ENCODE measurements at regions not wholly inside any gene's neighbourhood (a gene's known extent, or its start where the extent isn't known, plus 50 kb on each side); places are given as distances from the start of the nearest gene placed in this dataset.

GRCh38 chr2:236941551-236941950, 144.1 kb upstream of the COPS8 start:
- no TSS peak for BruUV-seq (replicated peaks)
- intact Hi-C loops (cut with micrococcal nuclease) = no loop called here
- ATAC-seq = no peak
- 3% methylated on average over 4 of the region's 4 CpGs for WGBS (ENCODE audit: insufficient coverage, low coverage, missing lambda C conversion rate)
- ChIA-PET POLR2A (no interaction called here), CTCF (ENCODE audit: low intra/inter-chr PET ratio) (no interaction called here)
- Histone ChIP-seq H3K9ac (ENCODE audit: insufficient read depth in 1 of 2, low read depth in 2 of 2, low read length in 2 of 2) (no peak overlapping the region), H3K36me3 (ENCODE audit: control insufficient read depth, insufficient read depth, low read length) (no peaks in the 10 kb centered on the region), H3K9me3 (replicated peaks; ENCODE audit: control insufficient read depth, insufficient read depth, low read depth, low read length) (no peaks in the 10 kb centered on the region), H2AFZ (ENCODE audit: low read depth, low read length) (no peak overlapping the region), H3K4me2 (ENCODE audit: insufficient read depth, low read length) (no peak overlapping the region), H4K20me1 (replicated peaks; ENCODE audit: control insufficient read depth, insufficient read depth, low read length) (no peaks in the 10 kb centered on the region), H3K4me3 (no peak overlapping the region), H3K27me3 (ENCODE audit: control insufficient read depth in 2 of 2, insufficient read depth in 2 of 2, low read length in 2 of 2) (no peaks in the 10 kb centered on the region), H3K27ac (ENCODE audit: extremely low read depth, low read depth, low read length) (no peak overlapping the region), H3K79me2 (ENCODE audit: control insufficient read depth, insufficient read depth, low read length) (no peaks in the 10 kb centered on the region), H3K4me1 (replicated peaks in 1 of 2; ENCODE audit: control insufficient read depth in 2 of 2, insufficient read depth in 2 of 2, low read length in 2 of 2) (no peaks in the 10 kb centered on the region), H3K9me1 (ENCODE audit: control insufficient read depth, insufficient read depth, low read length) (no peaks in the 10 kb centered on the region)
- FAIRE-seq = no peak
- in situ Hi-C loops (cut with MboI) = no loop called here
- TF ChIP-seq C11orf30 (IDR thresholded peaks at IDR 0.05; ENCODE audit: low read depth) (no peak), ELF1 (tag; IDR thresholded peaks at IDR 0.05) (no peak), NBN (IDR thresholded peaks at IDR 0.05; ENCODE audit: low read depth) (no peak), KDM1A (IDR thresholded peaks at IDR 0.05) (no peak), YY1 (IDR thresholded peaks at IDR 0.05; ENCODE audit: borderline replicate concordance in 1 of 3, control insufficient read depth in 1 of 3, extremely low read depth in 1 of 3, insufficient read depth in 3 of 3, insufficient read length in 1 of 3, insufficient replicate concordance in 2 of 3, low read depth in 1 of 3, low read length in 2 of 3) (no peak), FIP1L1 (IDR thresholded peaks at IDR 0.05; ENCODE audit: low read depth, low read length, poor library complexity, severe bottlenecking) (no peak), ESRRB (CRISPR knock-in tag; IDR thresholded peaks at IDR 0.05; ENCODE audit: borderline replicate concordance) (no peak), CHD2 (IDR thresholded peaks at IDR 0.05; ENCODE audit: low read depth, low read length) (no peak), MECOM (CRISPR knock-in tag; IDR thresholded peaks at IDR 0.05) (no peak), NFE2L1 (tag; IDR thresholded peaks at IDR 0.05; ENCODE audit: borderline replicate concordance, low read depth) (no peak), MEF2A (IDR thresholded peaks at IDR 0.05; ENCODE audit: control insufficient read depth, low read depth, low read length) (no peak), NEUROD1 (IDR thresholded peaks at IDR 0.05; ENCODE audit: borderline replicate concordance, low read depth, low read length, partially characterized antibody) (no peak), XRCC4 (IDR thresholded peaks at IDR 0.05; ENCODE audit: extremely low read depth, insufficient read depth, insufficient read length) (no peak), TBL1XR1 (IDR thresholded peaks at IDR 0.05; ENCODE audit: low read length in 2 of 2) (no peak), RBM34 (IDR thresholded peaks at IDR 0.05; ENCODE audit: borderline replicate concordance, insufficient read depth, low read length) (no peak), ZNF280A (IDR thresholded peaks at IDR 0.05; ENCODE audit: low read depth, partially characterized antibody) (no peak)
- DNase-seq (ENCODE audit: extremely low read depth in 1 of 4, low spot score in 3 of 4) = no peak

All from K562 (cell line).